Fibroblast of skin of scalp (primary cell): ENCODE measurements at regions not wholly inside any gene's neighbourhood (a gene's known extent, or its start where the extent isn't known, plus 50 kb on each side); places are given as distances from the start of the nearest gene placed in this dataset.
A peak's percentile ranks its signal among the peaks of the same experiment; 100 is the strongest.

ENCODE experiments used
- DNase-seq: peaks from one replicate; pipeline ENCODE4 v3.0.0-alpha.2; 2013

GRCh38 chr2:12971581-12972365 lies 255.0 kb downstream of the TRIB2 start:
- DNase-seq, result no peak

DNA sequence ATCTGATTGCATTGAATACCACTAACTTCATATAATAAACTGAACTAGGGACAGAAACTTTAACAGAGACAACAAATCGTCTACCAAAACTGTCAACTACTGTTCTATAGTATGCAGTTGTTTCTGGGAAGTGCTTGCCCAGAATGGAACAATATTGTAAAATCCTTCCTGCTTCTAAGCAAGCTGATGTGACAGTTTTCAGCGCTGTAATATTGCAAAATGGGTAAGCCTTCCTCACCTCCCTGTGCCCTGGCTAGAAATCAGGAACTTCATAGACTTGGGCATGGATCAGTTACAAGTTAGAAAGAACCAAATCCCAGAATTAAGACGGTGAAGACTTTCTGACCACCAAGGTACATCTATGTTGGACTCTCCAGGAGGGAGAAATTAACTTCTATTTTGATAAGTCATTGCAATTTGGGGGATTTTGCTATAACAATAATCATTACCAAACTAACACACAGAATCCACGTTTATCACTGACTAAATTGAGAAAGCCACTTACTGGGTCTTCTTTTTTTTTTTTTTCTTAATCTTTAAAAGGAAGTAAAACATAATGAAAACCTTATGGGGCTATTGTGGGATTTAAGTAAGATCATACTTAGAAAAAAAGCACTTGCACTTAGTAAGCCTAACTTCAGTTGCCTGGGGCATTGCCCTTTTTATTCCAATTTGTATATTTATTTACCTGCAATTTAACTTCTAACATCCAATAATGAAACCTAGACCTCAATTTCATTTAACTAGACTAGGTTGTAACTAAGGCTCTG lies 261.5 kb downstream of the TRIB2 start:
- no peak for DNase-seq

DNA sequence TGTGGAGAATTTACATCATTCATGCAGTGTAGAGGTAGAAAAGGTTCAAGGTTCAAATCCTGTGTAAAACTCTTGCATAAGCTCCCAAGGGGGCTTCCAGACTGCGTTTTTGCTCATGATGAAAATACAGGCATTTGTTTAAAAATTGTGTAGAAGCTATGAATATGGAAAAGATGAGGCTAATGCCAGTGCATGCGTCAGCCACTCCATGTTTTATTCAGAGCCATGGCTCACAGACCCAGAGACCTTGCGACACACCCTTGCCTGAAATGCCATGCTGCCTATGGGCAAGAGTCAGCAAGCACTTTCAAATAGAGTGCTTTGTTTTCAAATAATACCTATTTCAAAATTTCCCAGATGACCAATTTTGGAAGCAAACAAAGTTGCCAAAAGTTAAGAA lies 262.3 kb downstream of the TRIB2 start:
- no peak for DNase-seq

DNA sequence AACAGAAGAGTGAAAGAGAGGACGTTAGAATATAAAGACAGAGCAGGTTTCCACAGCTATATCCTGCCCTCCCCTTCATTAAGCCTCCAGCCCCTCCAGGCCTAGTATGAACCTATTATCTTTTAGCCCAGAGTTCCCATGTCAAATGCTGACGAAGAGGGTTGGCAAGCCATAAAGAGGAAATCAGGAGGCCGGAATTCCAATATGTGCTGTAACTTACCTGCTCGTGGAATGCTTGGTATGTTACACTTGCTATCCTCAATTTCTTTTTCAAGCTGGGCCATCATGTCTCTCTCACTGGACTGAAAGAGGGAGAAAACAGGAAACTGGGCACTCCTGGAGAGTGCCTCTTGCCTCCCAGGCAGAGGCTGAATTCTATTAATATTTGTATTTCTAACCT lies 264.1 kb downstream of the TRIB2 start:
- DNase-seq, result no peak

DNA sequence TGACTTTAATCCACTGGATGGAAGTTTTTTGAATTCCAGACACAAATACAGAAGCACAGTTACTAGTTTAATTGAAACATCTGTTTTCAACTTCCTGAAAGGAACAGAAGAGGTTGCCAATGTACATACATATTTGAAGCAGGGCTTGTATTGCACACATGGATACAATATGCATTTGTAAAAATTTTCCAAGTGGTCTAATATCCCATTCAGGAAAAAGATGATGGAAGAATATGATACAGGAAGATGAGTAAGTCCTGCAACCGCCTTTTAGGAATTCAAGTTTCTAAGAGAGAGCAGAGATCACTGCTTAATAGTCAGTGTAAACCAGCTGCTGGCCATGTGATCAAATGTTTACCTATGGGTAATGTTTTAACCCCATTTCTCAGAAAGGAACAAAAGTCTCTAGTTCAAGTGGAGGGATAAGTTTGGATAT lies 265.4 kb downstream of the TRIB2 start:
- peak; percentile 85 for DNase-seq

DNA sequence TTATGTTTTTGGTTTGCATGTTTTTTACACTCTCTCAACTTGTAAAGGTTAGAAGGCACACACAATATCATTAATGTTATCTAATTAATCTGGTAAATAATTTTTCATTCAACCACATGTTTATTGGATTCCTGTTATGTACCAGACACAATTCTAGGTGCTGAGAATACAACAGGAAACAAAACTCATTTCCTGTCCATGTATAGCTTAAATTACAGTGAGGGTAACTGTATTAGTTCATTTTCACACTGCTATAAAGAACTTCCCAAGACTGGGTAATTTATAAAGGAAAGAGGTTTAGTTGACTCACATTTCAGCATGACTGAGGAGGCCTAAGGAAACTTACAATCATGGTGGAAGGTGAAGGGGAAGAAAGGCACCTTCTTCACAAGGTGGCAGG lies 270.5 kb downstream of the TRIB2 start:
- no peak for DNase-seq

- DNase-seq, result no peak
Observed at GRCh38 chr2:12988279-12988678, 271.5 kb downstream of the TRIB2 start.

GRCh38 chr2:12990523-12990922 lies 273.8 kb downstream of the TRIB2 start:
- DNase-seq, result no peak

DNA sequence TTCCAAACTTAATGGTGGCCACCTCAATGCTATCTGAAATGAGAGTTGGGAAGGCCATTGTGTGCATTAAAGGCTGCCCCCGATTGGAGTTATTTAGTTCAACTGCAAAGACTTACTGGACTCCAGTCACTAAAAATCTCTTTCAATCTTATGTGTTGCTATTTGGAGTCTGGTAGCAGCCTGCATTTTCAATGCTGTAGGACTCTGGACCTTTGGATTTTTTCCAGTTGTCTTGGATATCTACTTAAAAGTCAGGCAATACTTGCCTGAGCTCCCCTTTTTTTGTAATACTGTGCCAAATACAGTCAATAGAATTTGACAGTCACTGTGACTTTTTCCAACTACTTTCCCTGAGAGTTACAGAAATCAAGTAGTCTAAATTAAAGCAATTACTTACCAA lies 281.9 kb downstream of the TRIB2 start:
- no peak for DNase-seq

DNA sequence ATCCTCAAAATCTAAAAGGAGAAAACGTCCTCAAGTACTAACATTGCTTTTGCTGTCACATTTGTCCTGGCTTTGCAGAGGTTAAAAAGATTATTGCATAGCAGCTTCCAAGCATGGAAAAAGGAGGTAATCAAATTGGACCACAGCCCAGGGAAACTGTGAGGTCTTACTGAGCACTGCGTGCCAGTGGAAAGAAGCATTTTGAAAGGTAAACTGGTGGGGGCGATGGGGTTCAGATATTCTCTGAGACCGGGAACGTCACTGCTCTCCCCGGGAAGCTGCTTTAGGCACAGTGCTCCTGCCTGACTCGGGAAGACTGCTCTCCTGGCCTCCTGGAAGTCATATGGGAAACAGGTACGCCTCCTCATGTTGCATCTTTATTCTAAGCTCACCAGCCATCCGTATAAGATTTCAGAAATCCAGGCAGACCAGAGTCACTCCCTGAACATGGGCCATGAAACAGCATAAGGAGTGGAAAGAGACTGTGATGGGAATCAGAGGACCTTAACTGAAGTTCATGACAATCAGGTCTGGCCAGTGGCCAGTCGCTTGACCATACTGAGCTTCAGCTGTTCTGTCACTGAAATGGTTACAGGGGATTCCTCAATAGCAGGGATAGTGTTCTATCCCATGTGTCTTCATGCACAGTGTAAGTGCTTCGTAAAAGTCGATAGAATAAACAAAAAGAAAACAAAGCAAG lies 284.1 kb downstream of the TRIB2 start:
- peak; percentile 32 for DNase-seq

DNA sequence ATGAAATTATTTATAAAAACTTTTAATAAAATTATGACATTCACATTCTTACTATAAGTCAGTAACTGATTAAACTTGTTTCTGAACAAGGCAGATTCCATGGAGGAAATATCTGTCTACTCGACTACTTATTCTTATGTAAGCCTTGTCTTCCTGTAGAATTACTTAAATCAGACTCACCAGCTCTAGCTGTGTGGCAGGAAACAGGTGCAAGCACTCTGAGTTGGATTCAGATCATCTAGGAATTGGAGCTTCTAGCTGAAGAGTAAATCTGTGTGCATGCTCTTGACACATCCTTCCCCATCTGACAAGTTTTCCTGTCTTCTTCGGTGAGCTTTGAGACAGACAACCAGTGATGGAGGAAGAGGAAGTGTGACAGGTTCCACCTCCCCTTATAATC lies 284.7 kb downstream of the TRIB2 start:
- DNase-seq, result no peak

GRCh38 chr2:13002536-13003331 lies 286.0 kb downstream of the TRIB2 start:
- DNase-seq, result no peak

GRCh38 chr2:13003500-13003899 lies 286.8 kb downstream of the TRIB2 start:
- DNase-seq, result peak; percentile 37

DNA sequence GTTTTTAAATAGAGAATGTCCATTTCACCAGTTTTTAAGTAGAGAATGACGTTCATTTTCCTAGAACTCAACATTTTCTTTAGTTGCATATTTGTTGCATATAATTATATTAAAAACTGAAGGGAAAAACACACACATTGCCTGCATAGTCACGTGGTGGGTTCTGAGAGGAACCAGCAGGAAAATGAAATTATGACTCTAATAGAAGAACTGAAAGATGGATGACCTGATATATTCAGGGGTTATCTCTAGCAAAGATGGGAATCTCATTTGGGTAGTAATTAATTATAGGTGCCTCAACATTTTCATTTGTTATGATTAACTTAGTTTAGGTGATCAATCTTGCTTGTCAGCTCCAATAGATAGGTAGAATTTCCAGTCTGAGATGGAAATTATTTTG lies 288.3 kb downstream of the TRIB2 start:
- DNase-seq, result no peak

- DNase-seq, result peak; percentile 15
Observed at GRCh38 chr2:13005761-13006335, 289.1 kb downstream of the TRIB2 start.

DNA sequence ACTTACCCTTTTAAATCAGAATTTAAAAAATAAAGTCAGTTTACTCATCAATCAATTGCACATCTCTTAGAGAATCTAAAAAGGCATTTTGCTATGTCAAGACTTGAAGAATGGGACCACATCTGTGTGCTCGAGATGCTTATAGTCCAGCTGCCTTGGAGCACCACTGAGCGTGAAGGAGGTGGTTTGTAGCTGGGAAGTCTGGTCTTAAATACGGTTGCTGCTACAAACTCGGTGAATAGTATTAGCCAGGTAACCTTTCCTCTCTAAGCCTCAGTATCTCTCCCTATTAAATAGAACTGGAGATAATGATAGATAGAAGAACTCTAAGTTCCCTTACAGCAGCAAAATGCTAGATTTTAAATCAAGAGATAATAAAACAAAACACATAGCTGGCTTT lies 289.7 kb downstream of the TRIB2 start:
- no peak for DNase-seq

- DNase-seq, result peak; percentile 77
Observed at GRCh38 chr2:13006829-13007717, 290.3 kb downstream of the TRIB2 start.

- peak; percentile 59 for DNase-seq
Observed at GRCh38 chr2:13009027-13009642, 292.4 kb downstream of the TRIB2 start.

- DNase-seq, result no peak
Observed at GRCh38 chr2:13010283-13010682, 293.5 kb downstream of the TRIB2 start.

DNA sequence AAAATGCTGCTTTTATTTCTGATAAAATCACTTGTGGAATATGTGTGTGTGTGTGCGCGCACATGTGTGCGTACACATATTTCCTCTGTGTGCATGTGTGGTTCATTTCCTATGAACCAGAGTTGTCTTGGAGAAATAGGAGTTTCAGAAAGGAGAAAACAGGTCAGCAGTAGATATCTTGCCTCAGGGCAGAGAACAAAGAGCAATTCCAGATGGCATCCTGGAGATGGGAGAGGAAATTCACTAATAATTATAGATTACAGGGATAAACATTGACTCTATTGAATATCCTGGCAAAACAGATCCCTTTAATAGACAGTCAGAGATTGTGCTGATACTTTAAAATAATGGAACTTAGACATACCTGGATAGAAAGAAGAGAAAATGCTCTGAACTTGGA lies 298.0 kb downstream of the TRIB2 start:
- DNase-seq, result no peak
